ENCODE measurements at regions not wholly inside any gene's neighbourhood (a gene's known extent, or its start where the extent isn't known, plus 50 kb on each side); places are given as distances from the start of the nearest gene placed in this dataset.
"Not testable (repeated sequence)": the region's sequence is repeated elsewhere in the genome, so short reads cannot be mapped to it uniquely, and the experiment has no call there.

DNA sequence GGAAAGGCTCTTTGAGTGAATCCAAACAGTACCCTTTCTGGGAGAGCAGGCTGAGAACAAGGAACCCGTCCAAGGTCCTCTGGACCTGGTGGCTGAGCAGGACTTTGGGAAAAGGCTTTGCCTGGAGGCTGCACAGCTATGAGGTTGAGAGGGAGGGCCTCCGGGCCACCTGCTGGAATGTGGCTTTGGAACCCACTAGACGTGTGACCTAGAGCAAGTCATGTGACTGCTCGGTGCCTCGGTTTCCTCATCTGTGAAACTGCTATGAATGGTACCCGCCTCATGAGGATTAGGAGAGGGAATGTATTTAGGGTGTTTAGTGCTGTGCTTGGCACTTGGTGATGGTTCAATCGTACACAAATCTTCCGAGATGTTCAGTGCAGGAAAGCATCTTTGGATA is 50.4 kb downstream of the HAPSTR1 start:
- DNase-seq (ENCODE audit: low read depth in 1 of 2, low spot score in 2 of 2): no peak
- H3K27ac ChIP-seq: no peak overlapping the region
- H3K36me3 ChIP-seq: no peaks in the 10 kb centered on the region
- no peaks in the 10 kb centered on the region for H3K9me3 ChIP-seq (replicated peaks)
- no peaks in the 10 kb centered on the region for H3K27me3 ChIP-seq (replicated peaks)
- H3K4me1 ChIP-seq (replicated peaks): peaks cover 5% of the 10 kb centered on the region
- H3K4me3 ChIP-seq: no peak overlapping the region

DNA sequence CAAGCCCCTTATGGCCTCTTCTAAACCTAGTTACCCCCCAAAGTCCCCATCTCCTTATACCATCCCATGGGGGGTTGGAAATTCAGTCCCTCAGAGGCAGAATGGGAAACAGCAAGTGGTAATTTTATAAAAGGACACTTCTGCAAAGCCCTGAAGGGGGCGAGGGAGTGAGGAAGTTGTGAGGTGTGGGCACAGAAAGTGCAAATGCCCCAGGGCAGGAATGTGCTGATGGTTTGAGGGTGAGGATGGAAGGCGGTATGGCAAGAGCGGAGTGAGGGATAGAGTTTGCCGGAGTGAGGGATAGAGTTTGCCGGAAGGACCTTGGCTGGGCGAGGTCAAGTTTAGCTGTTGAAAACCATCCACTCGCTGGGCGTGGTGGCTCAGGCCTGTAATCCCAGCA is 52.7 kb downstream of the HAPSTR1 start:
- no peak for DNase-seq (ENCODE audit: low read depth in 1 of 2, low spot score in 2 of 2)
- Histone ChIP-seq H3K27ac (no peak overlapping the region), H3K9me3 (replicated peaks) (no peaks in the 10 kb centered on the region), H3K4me1 (replicated peaks) (peaks cover 1% of the 10 kb centered on the region), H3K27me3 (replicated peaks) (no peaks in the 10 kb centered on the region), H3K36me3 (no peaks in the 10 kb centered on the region), H3K4me3 (no peak overlapping the region)

DNA sequence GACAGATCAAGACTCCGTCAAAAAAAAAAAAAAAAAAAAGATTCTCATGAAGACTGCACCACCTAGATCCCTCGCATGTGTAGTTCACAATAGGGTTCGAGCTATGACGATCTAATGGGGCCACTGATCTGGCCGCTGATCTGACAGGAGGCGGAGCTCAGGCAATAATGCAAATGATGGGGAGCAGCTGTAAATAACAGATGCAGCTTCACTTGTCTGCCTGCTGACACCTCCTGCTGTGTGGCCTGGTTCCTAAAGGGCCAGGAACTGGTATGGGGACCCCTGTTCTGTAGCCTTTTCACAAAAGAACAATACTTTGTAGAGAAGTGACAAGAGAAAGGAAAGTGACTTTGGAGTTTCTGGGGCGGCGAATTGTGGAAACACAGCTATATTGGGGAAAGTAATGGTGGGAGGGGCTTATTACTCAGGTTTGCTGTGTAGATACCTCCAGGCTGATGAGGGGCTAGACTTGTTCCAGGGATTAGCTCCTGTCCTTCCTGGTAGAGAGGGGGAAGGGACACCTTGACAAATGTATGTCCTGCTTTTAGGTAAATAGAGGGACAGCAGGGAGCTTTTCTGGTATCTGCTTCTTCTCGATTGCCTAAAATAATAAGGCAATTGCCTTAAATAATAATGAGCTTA is 57.1 kb downstream of the HAPSTR1 start:
- no peak for DNase-seq (ENCODE audit: low read depth in 1 of 2, low spot score in 2 of 2)
- Histone ChIP-seq H3K4me1 (replicated peaks) (no peaks in the 10 kb centered on the region), H3K27ac (no peak overlapping the region), H3K9me3 (replicated peaks) (no peaks in the 10 kb centered on the region), H3K27me3 (replicated peaks) (no peaks in the 10 kb centered on the region), H3K36me3 (no peaks in the 10 kb centered on the region), H3K4me3 (no peak overlapping the region)

DNA sequence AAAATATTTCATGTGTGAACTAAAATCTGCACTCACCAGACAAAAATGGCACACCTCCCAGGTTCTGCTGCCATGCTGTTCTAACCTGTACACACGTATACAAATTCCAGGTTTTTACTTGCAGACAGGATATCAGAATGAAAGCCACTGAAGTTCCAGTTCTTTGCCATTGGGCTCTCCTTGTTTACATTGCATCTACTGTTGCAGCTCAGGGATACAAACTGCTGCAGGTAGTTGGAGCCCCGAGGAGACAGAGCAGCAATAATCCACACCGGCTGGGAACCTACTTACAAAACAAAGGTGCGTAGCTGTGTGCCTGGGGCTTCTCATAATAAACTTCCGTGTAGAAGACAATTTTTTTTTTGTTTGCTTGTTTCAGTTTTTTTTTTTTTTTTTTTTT is 59.6 kb downstream of the HAPSTR1 start:
- H3K27ac ChIP-seq: no peak overlapping the region

DNA sequence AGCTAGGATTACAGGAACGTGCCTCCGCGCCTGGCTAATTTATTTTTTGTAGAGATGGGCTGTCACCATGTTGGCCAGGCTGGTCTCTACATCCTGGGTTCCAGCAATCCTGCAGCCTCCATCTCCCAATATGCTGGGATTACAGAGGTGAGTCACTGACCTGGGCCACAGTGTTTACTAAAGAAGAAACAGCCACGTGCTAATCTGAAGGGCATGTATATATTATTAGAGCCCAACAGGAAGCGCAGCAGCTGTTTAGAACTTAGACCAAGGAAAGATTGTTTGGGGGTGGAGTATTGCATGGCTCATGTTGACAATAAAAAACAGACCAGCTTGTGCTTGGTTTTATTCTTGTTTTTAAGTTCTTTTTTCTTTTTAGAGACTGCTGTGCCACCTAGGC is 60.2 kb downstream of the HAPSTR1 start:
- H3K4me3 ChIP-seq: no peak overlapping the region
- H3K27me3 ChIP-seq (replicated peaks): no peaks in the 10 kb centered on the region
- H3K27ac ChIP-seq: no peak overlapping the region
- H3K9me3 ChIP-seq (replicated peaks): no peaks in the 10 kb centered on the region
- H3K4me1 ChIP-seq (replicated peaks): no peaks in the 10 kb centered on the region
- peak in 1 of 2 experiments; percentile 32 for DNase-seq (ENCODE audit: low read depth in 1 of 2, low spot score in 2 of 2)
- no peaks in the 10 kb centered on the region for H3K36me3 ChIP-seq

More for the DNA sequence above, 59.6 kb downstream of the HAPSTR1 start:
- no peaks in the 10 kb centered on the region for H3K4me1 ChIP-seq (replicated peaks)
- H3K9me3 ChIP-seq (replicated peaks): no peaks in the 10 kb centered on the region
- no peak for DNase-seq (ENCODE audit: low read depth in 1 of 2, low spot score in 2 of 2)
- no peak overlapping the region for H3K4me3 ChIP-seq
- H3K27me3 ChIP-seq (replicated peaks): no peaks in the 10 kb centered on the region
- no peaks in the 10 kb centered on the region for H3K36me3 ChIP-seq

DNA sequence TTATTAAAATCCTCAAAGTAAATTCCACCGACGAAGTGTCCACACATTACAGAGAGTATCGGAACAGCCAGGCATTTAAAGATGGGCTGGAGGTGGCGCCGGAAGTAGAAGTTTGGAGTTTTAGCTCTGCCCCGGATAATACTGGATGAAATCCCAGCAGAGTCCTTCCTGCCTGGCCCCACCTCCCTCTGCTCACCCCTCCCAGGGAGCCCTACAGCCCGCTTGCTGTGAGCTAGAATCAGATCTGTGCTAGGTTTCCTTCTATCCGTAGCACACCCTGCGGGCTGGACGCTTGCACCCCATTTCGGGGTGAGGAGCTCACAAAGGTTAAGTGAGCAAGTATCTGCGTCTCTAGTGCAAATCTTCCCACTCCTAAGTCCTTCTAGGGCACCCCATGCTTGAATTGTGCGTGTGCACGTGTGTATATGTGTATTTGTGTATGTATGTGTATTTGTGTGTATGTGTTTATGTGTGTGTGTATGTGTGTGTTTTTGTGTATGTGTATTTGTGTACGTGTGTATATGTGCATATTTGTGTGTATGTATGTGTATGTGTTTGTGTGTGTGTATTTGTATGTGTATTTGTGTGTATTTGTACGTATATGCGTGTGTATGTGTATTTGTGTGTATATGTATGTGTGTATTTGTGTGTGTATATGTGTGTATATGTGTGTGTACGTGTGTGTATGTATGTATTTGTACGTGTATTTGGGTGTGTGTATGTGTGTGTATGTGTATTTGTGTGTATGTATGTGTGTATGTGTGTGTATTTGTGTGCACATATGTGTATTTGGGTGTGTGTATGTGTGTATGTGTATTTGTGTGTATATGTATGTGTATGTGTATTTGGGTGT is 61.4 kb downstream of the HAPSTR1 start:
- Histone ChIP-seq H3K36me3 (no peaks in the 10 kb centered on the region), H3K27ac (no peak overlapping the region), H3K9me3 (replicated peaks) (no peaks in the 10 kb centered on the region), H3K27me3 (replicated peaks) (no peaks in the 10 kb centered on the region), H3K4me1 (replicated peaks) (no peaks in the 10 kb centered on the region), H3K4me3 (no peak overlapping the region)
- no peak for DNase-seq (ENCODE audit: low read depth in 1 of 2, low spot score in 2 of 2)

DNA sequence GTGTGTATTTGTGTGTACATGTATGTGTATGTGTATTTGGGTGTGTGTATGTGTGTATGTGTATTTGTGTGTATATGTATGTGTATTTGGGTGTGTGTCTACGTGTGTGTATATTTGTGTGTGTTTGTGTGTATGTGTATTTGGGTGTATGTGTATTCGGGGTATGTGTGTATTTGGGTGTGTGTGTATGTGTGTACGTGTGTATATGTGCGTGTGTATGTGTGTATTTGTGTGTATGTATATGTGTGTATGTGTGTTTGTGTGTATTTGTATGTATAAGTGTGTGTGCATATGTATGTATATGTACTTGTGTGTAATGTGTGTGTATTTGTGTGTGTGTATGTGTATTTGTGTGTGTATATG is 62.0 kb downstream of the HAPSTR1 start:
- H3K4me1 ChIP-seq (replicated peaks): no peaks in the 10 kb centered on the region
- H3K27me3 ChIP-seq (replicated peaks): no peaks in the 10 kb centered on the region
- DNase-seq (ENCODE audit: low read depth in 1 of 2, low spot score in 2 of 2): no peak
- no peak overlapping the region for H3K4me3 ChIP-seq
- H3K27ac ChIP-seq: no peak overlapping the region
- H3K36me3 ChIP-seq: no peaks in the 10 kb centered on the region
- H3K9me3 ChIP-seq (replicated peaks): no peaks in the 10 kb centered on the region

DNA sequence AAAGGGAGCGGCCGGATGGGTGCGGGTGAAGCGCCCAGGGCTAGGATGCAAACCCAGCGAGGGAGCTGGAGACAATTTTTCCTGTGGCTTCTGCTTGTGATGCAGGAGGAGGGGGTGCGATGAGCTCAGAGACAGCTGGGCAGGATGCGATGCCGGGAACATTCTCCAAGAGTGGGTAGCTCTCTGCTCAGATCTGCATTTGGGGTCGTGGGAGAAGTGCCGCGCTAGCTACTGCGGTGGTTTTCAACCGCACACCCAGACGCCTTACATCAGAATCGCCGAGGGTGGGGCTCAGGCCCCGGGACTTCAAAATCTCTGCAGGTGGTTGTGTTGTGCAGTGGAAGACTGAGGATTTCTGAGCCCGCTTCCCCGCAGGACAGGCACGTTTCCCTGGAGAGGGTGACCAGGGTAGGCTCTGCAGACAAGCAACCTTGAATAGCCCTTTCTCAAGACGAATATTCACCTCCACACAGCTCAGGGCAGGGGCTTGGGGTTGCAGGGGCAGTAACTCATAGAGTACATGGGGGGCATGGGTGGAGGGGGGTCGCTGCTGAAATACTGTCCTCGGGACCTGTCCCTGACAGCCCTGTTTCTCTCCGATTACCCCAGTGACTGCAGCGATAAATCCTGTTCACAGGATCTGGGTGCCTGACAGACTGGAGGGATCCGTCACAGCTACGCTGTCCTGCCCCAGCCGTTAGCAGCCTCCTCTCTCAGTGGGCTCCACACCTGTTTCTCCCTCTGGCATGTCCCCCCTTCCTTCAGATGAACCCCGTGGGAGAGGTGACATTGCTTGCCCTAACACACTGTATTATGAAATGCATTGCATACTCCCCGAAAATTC is 63.3 kb downstream of the HAPSTR1 start:
- Histone ChIP-seq H3K27ac (no peak overlapping the region), H3K4me3 (no peak overlapping the region), H3K4me1 (replicated peaks) (no peaks in the 10 kb centered on the region), H3K27me3 (replicated peaks) (no peaks in the 10 kb centered on the region), H3K36me3 (no peaks in the 10 kb centered on the region), H3K9me3 (replicated peaks) (no peaks in the 10 kb centered on the region)
- DNase-seq (ENCODE audit: low read depth in 1 of 2, low spot score in 2 of 2): no peak

DNA sequence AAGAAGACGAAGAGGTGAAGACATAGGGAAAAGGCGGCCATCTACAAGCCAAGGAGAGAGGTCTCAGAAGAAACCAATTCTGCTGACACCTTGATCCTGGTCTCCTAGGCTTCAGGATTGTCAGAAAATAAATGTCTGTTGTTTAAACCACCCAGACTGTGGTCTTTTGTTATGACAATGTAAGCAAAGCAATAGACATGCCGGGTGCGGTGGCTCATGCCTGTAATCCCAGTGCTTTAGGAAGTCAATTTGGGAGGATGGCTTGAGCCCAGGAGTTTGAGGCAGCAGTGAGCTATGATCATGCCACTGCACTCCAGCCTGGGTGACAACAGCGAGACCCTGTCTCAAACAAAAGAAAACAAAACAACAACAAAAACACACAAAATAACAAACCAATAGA is 64.4 kb downstream of the HAPSTR1 start:
- Histone ChIP-seq H3K36me3 (no peaks in the 10 kb centered on the region), H3K4me3 (no peak overlapping the region), H3K27me3 (replicated peaks) (no peaks in the 10 kb centered on the region), H3K9me3 (replicated peaks) (no peaks in the 10 kb centered on the region), H3K4me1 (replicated peaks) (no peaks in the 10 kb centered on the region), H3K27ac (no peak overlapping the region)
- no peak for DNase-seq (ENCODE audit: low read depth in 1 of 2, low spot score in 2 of 2)

DNA sequence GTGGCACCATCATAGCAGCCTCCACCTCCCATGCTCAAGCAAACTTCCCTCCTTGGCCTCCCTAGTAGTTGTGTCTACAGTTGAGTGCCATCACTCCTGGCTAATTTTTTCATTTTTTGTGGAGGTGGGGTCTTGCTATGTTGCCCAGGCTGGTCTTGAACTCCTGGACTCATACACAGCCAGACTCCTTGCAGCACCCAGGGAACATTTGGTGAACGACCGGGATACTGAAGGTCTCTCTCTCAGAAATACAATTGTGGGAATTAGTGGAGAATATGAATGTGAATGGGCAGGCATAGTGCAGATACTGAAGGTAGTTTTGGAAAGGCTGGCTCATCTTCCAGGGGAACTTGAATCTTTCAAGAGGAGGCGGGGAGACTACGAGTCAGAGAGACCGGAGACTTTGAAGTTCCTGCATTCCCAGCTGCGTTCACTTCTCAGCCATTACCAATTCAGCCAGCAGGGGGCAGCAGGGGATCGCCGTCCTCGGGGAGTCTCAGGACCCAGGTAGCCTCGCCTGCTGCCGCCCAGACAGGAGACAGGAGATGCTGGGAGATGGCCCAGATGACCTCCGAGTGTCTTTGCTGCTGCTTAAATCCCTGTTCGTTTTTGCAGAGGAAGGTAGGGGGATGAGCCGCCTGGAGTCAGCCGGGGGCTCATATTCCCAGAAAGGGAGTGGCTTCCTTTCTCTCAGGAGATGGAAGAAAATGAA is 68.6 kb downstream of the HAPSTR1 start:
- Histone ChIP-seq H3K27ac (no peak overlapping the region), H3K4me3 (no peak overlapping the region), H3K27me3 (replicated peaks) (no peaks in the 10 kb centered on the region), H3K36me3 (no peaks in the 10 kb centered on the region), H3K9me3 (replicated peaks) (no peaks in the 10 kb centered on the region), H3K4me1 (replicated peaks) (no peaks in the 10 kb centered on the region)
- peak; percentile 53 to 73 for DNase-seq (ENCODE audit: low read depth in 1 of 2, low spot score in 2 of 2)

DNA sequence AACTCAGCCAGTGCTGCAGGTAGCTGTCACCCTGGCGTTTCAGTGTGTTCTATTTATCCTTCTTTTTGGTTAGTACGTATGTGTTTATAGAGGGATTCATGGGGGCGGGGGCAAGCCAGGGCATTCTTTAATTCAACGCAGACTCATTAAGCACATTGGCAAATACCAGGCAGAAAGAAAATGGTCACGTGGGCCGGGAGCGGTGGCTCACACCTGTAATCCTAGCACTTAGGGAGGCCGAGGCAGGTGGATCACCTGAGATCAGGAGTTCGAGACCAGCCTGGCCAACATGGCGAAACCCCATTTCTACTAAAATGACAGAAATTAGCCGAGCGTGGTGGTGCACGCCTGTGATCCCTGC is 69.1 kb downstream of the HAPSTR1 start:
- DNase-seq (ENCODE audit: low read depth in 1 of 2, low spot score in 2 of 2): no peak
- Histone ChIP-seq H3K9me3 (replicated peaks) (no peaks in the 10 kb centered on the region), H3K4me3 (no peak overlapping the region), H3K27me3 (replicated peaks) (no peaks in the 10 kb centered on the region), H3K27ac (no peak overlapping the region), H3K4me1 (replicated peaks) (no peaks in the 10 kb centered on the region), H3K36me3 (no peaks in the 10 kb centered on the region)

DNA sequence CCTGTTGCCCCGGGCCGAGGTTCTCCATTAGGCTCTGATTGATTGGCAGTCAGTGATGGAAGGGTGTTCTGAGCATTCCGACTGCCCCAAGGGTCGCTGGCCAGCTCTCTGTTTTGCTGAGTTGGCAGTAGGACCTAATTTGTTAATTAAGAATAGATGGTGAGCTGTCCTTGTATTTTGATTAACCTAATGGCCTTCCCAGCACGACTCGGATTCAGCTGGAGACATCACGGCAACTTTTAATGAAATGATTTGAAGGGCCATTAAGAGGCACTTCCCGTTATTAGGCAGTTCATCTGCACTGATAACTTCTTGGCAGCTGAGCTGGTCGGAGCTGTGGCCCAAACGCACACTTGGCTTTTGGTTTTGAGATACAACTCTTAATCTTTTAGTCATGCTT is 74.2 kb downstream of the HAPSTR1 start:
- Histone ChIP-seq H3K27me3 (replicated peaks) (no peaks in the 10 kb centered on the region), H3K4me3 (no peak overlapping the region), H3K4me1 (replicated peaks) (no peaks in the 10 kb centered on the region), H3K36me3 (no peaks in the 10 kb centered on the region), H3K9me3 (replicated peaks) (no peaks in the 10 kb centered on the region), H3K27ac (no peak overlapping the region)
- no peak for DNase-seq (ENCODE audit: low read depth in 1 of 2, low spot score in 2 of 2)

DNA sequence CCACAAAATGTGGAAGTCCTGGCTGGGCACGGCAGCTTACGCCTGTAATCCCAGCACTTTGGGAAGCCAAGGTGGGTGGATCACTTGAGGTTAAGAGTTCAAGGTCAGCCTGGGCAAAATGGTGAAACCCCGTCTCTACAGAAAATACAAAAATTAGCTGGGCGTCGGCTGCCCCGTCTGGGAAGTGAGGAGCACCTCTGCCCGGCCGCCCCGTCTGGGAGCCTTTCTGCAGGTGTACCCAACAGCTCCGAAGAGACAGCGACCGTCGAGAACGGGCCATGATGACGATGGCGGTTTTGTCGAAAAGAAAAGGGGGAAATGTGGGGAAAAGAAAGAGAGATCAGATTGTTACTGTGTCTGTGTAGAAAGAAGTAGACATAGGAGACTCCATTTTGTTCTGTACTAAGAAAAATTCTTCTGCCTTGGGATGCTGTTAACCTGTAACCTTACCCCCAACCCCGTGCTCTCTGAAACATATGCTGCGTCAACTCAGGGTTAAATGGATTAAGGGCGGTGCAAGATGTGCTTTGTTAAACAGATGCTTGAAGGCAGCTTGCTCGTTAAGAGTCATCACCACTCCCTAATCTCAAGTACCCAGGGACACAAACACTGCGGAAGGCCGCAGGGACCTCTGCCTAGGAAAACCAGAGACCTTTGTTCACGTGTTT is 75.0 kb downstream of the HAPSTR1 start:
- H3K27ac ChIP-seq; H3K9me3 ChIP-seq (replicated peaks); DNase-seq (ENCODE audit: low read depth in 1 of 2, low spot score in 2 of 2); H3K27me3 ChIP-seq (replicated peaks); H3K4me1 ChIP-seq (replicated peaks); H3K36me3 ChIP-seq; H3K4me3 ChIP-seq: not testable (repeated sequence)
